GM12878 (cell line): ENCODE measurements at regions not wholly inside any gene's neighbourhood (a gene's known extent, or its start where the extent isn't known, plus 50 kb on each side); places are given as distances from the start of the nearest gene placed in this dataset.

Experiments used
- POLR2A ChIP-seq: IDR thresholded peaks from 2 replicates; pipeline ENCODE4 v1.6.1; 2011; ENCODE audit warnings: low read depth, mild to moderate bottlenecking, low read length
- SP1 ChIP-seq: IDR thresholded peaks from one replicate; pipeline ENCODE4 v1.6.1; 2011; ENCODE audit warnings: low read depth, low read length
- YBX1 ChIP-seq: fragments of 450-650 bp; IDR thresholded peaks from 2 replicates; pipeline ENCODE4 v1.6.1; 2016; ENCODE audit warnings: antibody characterized with exemption
- TF ChIP-seq, protein P1 (sequence below), 3 experiments: IDR thresholded peaks in 2 of 3; conservative IDR thresholded peaks in 1 of 3; 2 replicates each; pipeline ENCODE4 v1.5.1; 2011; ENCODE audit warnings: low read depth in 3 of 3, low read length in 3 of 3, mild to moderate bottlenecking in 3 of 3, control low read depth in 2 of 3, moderate library complexity in 2 of 3, inconsistent platforms in 1 of 3, mixed read lengths in 1 of 3; ENCODE audit not compliant: control insufficient read depth in 2 of 3, insufficient read depth in 1 of 3; ENCODE audit errors: extremely low read depth in 1 of 3

DNA sequence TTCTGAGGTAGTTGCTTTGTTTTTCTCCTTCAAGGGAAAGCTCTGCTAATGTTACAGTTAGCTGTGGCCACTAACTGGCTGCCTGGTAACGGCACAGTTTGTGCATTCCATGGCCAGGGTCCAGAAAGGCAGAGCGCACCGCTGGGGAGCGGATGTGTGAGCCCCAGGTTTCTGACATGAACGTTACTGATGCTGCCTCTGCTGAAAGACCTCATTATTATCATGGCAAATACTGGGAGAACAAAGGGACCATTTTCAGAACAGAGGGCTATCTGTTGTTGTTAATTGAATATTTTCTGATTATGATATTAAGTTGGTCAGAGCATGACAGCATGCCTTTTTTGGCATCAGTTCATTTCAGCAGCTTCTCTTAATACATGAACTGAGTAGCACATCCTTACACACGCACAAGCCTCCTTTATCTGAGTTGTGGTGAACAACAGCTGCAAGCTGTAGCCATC lies 134.1 kb downstream of the NUDT12 start:
- TF ChIP-seq, protein P1, sequence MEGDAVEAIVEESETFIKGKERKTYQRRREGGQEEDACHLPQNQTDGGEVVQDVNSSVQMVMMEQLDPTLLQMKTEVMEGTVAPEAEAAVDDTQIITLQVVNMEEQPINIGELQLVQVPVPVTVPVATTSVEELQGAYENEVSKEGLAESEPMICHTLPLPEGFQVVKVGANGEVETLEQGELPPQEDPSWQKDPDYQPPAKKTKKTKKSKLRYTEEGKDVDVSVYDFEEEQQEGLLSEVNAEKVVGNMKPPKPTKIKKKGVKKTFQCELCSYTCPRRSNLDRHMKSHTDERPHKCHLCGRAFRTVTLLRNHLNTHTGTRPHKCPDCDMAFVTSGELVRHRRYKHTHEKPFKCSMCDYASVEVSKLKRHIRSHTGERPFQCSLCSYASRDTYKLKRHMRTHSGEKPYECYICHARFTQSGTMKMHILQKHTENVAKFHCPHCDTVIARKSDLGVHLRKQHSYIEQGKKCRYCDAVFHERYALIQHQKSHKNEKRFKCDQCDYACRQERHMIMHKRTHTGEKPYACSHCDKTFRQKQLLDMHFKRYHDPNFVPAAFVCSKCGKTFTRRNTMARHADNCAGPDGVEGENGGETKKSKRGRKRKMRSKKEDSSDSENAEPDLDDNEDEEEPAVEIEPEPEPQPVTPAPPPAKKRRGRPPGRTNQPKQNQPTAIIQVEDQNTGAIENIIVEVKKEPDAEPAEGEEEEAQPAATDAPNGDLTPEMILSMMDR (IDR thresholded peaks at IDR 0.05 in 2 of 3, conservative IDR thresholded peaks at IDR 0.05 in 1 of 3; ENCODE audit: control insufficient read depth in 2 of 3, extremely low read depth in 1 of 3, insufficient read depth in 1 of 3, low read depth in 3 of 3, low read length in 3 of 3): no peak
- no peak for TF ChIP-seq YBX1
- TF ChIP-seq SP1: no peak
- no peak for TF ChIP-seq POLR2A
